Uterus (tissue), 3 donors: ENCODE measurements at regions not wholly inside any gene's neighbourhood (a gene's known extent, or its start where the extent isn't known, plus 50 kb on each side); places are given as distances from the start of the nearest gene placed in this dataset.

Source experiments
- DNase-seq, 2 donors: peaks; one replicate each; pipeline ENCODE4 v3.0.0-alpha.2; 2019 to 2020
- H3K27ac ChIP-seq, 2 donors: fragments of 200-600 bp; sonication (generic); 1 replicate in 1 of 2; 2 replicates in 1 of 2; pipeline ENCODE4 v1.5.1; 2016 to 2018
- H3K27me3 ChIP-seq, 2 donors: fragments of 200-600 bp; sonication (generic); one replicate each; pipeline ENCODE4 v1.5.1; 2018 to 2019; ENCODE audit warnings: control low read depth in 1 of 2
- H3K36me3 ChIP-seq, 2 donors: fragments of 200-600 bp; sonication (generic); one replicate each; pipeline ENCODE4 v1.5.1; 2019; ENCODE audit warnings: control low read depth in 1 of 2
- H3K4me1 ChIP-seq, 2 donors: fragments of 200-600 bp; sonication (generic); one replicate each; pipeline ENCODE4 v1.5.1; 2018 to 2019; ENCODE audit warnings: control low read depth in 1 of 2
- H3K4me3 ChIP-seq, 2 donors: fragments of 200-600 bp; sonication (generic); 1 replicate in 1 of 2; 2 replicates in 1 of 2; pipeline ENCODE4 v1.5.1; 2018 to 2019; ENCODE audit warnings: mild to moderate bottlenecking in 1 of 2
- H3K9me3 ChIP-seq, 2 donors: fragments of 200-600 bp; sonication (generic); one replicate each; pipeline ENCODE4 v1.5.1; 2019; ENCODE audit warnings: control low read depth in 1 of 2
- CTCF ChIP-seq, 4 experiments: fragments of 200-600 bp in 2 of 4; fragments of 450-650 bp in 2 of 4; sonication (generic) in 2 of 4; IDR thresholded peaks; one replicate each; pipeline ENCODE4 v1.5.1; 2016 to 2019; ENCODE audit warnings: antibody characterized with exemption in 4 of 4, mild to moderate bottlenecking in 2 of 4, moderate library complexity in 1 of 4
- POLR2A ChIP-seq, 2 donors: fragments of 450-650 bp; IDR thresholded peaks; one replicate each; pipeline ENCODE4 v1.6.1; 2016; ENCODE audit warnings: antibody characterized with exemption in 2 of 2, mild to moderate bottlenecking in 1 of 2, moderate library complexity in 1 of 2
- intact Hi-C: fragments of 100-400 bp; cut with DNase I; formaldehyde crosslinking; loops from one replicate; pipeline ENCODE4 v1.15.1; 2023; ENCODE audit warnings: low total_unique reads
- donor health status: DM: yes; HTN: yes; CAD: no.

GRCh38 chr1:198463709-198464108 is 76.8 kb downstream of the ATP6V1G3 start:
- intact Hi-C loops: no loop called here
- H3K4me3 ChIP-seq: no peak overlapping the region
- H3K4me1 ChIP-seq: no peaks in the 10 kb centered on the region
- no peaks in the 10 kb centered on the region for H3K27me3 ChIP-seq
- TF ChIP-seq POLR2A (IDR thresholded peaks at IDR 0.05) (no peak), CTCF (IDR thresholded peaks at IDR 0.05) (no peak)
- no peaks in the 10 kb centered on the region for H3K9me3 ChIP-seq
- H3K36me3 ChIP-seq: no peaks in the 10 kb centered on the region
- no peak for DNase-seq
- H3K27ac ChIP-seq: no peak overlapping the region

DNA sequence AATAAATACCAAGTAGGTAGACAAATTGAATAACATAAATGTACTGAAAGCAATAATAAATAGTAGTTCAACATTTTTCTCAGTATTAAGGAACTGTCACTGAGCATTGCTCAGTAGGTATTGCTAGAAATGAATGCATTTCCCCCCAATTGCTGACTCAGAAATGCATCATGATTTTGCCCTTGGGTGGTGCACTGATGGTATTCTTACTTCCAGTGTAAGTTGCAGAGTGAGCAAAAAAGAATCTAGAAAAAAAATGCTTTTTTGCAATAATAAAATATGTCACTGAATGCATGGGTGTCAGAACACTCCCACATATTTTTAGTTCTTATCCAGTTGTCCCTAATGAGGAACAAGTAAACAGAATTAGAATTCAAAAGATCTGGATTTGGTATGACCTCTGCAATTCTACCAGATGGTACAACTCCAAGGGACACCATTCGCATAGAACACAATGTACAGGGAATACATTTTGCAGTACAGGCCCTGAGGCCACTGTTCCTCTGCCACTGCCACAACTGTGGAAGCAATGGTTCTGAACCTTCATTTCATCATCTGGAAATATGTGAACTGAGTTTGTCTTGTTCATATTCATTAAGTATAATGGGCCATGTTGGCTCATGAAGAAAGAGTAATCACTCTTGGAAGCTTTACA is 78.0 kb downstream of the ATP6V1G3 start:
- H3K27ac ChIP-seq: no peak overlapping the region
- H3K36me3 ChIP-seq: no peaks in the 10 kb centered on the region
- H3K9me3 ChIP-seq: no peaks in the 10 kb centered on the region
- TF ChIP-seq POLR2A (IDR thresholded peaks at IDR 0.05): no peak
- TF ChIP-seq CTCF (IDR thresholded peaks at IDR 0.05): no peak
- H3K27me3 ChIP-seq: no peaks in the 10 kb centered on the region
- no peak for DNase-seq
- intact Hi-C loops: no loop called here
- H3K4me3 ChIP-seq: no peak overlapping the region
- no peaks in the 10 kb centered on the region for H3K4me1 ChIP-seq

DNA sequence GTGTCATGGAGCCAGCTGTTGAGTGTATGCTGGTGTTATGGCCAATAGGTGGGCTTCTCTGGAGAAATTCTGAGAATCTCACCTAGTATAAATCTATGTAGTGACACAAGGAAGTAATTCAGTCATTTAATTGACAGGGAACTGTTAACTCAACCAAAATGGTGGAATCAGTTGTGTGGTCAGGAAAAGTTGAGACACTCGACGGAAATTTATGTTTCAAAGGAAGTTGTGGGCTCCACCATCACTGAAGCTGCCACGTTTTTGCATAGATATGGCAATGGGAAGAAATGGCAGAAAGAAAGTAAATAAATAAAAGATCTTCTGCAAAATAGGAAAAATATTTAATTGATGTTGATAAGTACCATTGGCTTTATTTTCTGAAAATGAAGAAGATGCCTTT is 84.5 kb downstream of the ATP6V1G3 start:
- TF ChIP-seq POLR2A (IDR thresholded peaks at IDR 0.05) (no peak), CTCF (IDR thresholded peaks at IDR 0.05) (no peak)
- H3K27ac ChIP-seq: no peak overlapping the region
- intact Hi-C loops: no loop called here
- no peak overlapping the region for H3K4me3 ChIP-seq
- no peaks in the 10 kb centered on the region for H3K4me1 ChIP-seq
- H3K36me3 ChIP-seq: no peaks in the 10 kb centered on the region
- no peaks in the 10 kb centered on the region for H3K27me3 ChIP-seq
- no peaks in the 10 kb centered on the region for H3K9me3 ChIP-seq
- DNase-seq: no peak

DNA sequence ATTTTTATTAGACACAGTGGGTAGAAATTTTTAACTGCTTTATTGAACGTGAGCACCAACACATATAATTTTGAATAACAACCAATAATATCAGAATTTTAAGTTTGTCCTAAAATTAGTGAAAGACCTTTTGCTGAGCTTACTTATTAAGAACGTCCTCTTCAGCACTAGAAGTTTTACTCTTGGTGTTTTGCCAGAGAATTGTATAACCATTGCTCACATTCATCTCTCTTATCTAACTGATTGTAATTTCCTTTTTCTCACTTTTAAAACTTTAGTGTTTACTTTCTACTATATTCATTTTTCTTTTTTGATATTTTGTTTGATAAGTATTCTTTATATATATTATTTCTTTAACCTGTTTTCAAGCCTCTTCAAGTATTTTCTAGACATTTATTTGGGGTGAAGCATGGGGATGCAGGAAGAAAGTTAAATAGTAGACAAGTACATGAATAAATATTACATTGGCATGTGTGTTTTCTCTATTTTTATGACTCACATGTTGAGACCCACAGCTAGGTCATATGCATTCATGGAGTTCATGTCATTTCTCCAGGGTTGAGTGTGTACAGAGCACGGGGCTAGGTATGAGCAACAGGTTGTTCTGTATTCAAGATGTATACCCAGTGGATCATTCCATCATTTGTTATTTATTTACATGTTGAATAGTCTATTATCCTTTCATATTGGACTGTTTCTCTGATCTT is 90.6 kb downstream of the ATP6V1G3 start:
- DNase-seq: no peak
- no peaks in the 10 kb centered on the region for H3K4me1 ChIP-seq
- no peak overlapping the region for H3K27ac ChIP-seq
- peaks cover 0 to 3% of the 10 kb centered on the region in 2 donors for H3K27me3 ChIP-seq
- TF ChIP-seq CTCF (IDR thresholded peaks at IDR 0.05) (no peak), POLR2A (IDR thresholded peaks at IDR 0.05) (no peak)
- no peaks in the 10 kb centered on the region for H3K9me3 ChIP-seq
- no peaks in the 10 kb centered on the region for H3K36me3 ChIP-seq
- intact Hi-C loops: no loop called here
- H3K4me3 ChIP-seq: no peak overlapping the region

GRCh38 chr1:198449261-198449660 is 91.2 kb downstream of the ATP6V1G3 start:
- TF ChIP-seq POLR2A (IDR thresholded peaks at IDR 0.05): no peak
- TF ChIP-seq CTCF (IDR thresholded peaks at IDR 0.05): no peak
- Histone ChIP-seq H3K36me3 (no peaks in the 10 kb centered on the region), H3K9me3 (no peaks in the 10 kb centered on the region), H3K27me3 (peaks cover 0 to 3% of the 10 kb centered on the region in 2 donors), H3K27ac (no peak overlapping the region), H3K4me1 (no peaks in the 10 kb centered on the region), H3K4me3 (no peak overlapping the region)
- DNase-seq: no peak
- intact Hi-C loops: no loop called here
